Gastroesophageal sphincter (tissue), 3 donors: ENCODE measurements at regions not wholly inside any gene's neighbourhood (a gene's known extent, or its start where the extent isn't known, plus 50 kb on each side); places are given as distances from the start of the nearest gene placed in this dataset.

ENCODE experiments used
- CTCF ChIP-seq, 4 experiments: fragments of 200-600 bp in 2 of 4; fragments of 450-650 bp in 2 of 4; sonication (generic) in 1 of 4; IDR thresholded peaks; one replicate each; pipeline ENCODE4 v1.5.1; 2017 to 2019; ENCODE audit warnings: antibody characterized with exemption in 4 of 4, mild to moderate bottlenecking in 2 of 4, moderate library complexity in 2 of 4
- POLR2A ChIP-seq, 2 donors: fragments of 450-650 bp; IDR thresholded peaks; one replicate each; pipeline ENCODE4 v1.6.1; 2017; ENCODE audit warnings: antibody characterized with exemption in 2 of 2, mild to moderate bottlenecking in 2 of 2, moderate library complexity in 1 of 2
- POLR2AphosphoS5 ChIP-seq: sonication (generic); formaldehyde crosslinking; IDR thresholded peaks from one replicate; pipeline ENCODE4 v1.6.1; 2017; ENCODE audit warnings: antibody characterized with exemption

DNA sequence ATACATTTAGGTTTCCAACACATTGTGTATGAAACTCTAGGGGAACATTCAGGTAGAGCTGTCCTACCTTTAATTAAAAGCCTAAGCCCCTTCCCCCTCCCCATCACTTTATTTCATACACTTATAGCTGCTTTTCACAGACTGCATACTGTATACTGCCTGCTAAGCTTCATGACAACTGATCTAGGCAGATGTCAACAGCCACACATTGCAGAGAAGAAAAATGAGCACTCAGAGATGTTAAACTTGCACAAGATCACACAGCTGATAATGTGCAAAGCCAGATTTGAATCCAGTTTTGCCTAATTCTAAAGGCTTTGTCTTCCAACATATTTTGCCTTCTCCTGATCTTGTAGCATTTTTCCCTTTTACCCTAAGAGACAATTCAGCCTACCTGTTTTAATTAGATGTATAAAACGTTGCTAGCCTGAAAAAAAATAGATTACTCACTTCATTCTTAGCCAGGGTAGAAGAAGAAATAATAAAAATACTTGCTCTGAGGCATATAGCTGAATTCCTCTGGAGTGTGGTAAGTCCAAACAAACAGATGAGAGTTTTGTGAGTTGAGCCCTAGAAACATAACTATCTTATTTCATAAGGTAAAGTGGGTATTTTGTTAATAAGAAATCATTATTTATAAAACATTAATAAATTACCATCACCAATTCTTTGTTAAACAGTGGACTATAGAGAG, 56.9 kb upstream of the CAST start:
- TF ChIP-seq CTCF (IDR thresholded peaks at IDR 0.05), result no peak
- no peak for TF ChIP-seq POLR2A (IDR thresholded peaks at IDR 0.05)
- TF ChIP-seq POLR2AphosphoS5, result no peak
